ENCODE measurements at regions not wholly inside any gene's neighbourhood (a gene's known extent, or its start where the extent isn't known, plus 50 kb on each side); places are given as distances from the start of the nearest gene placed in this dataset.

- TF ChIP-seq, protein P1, sequence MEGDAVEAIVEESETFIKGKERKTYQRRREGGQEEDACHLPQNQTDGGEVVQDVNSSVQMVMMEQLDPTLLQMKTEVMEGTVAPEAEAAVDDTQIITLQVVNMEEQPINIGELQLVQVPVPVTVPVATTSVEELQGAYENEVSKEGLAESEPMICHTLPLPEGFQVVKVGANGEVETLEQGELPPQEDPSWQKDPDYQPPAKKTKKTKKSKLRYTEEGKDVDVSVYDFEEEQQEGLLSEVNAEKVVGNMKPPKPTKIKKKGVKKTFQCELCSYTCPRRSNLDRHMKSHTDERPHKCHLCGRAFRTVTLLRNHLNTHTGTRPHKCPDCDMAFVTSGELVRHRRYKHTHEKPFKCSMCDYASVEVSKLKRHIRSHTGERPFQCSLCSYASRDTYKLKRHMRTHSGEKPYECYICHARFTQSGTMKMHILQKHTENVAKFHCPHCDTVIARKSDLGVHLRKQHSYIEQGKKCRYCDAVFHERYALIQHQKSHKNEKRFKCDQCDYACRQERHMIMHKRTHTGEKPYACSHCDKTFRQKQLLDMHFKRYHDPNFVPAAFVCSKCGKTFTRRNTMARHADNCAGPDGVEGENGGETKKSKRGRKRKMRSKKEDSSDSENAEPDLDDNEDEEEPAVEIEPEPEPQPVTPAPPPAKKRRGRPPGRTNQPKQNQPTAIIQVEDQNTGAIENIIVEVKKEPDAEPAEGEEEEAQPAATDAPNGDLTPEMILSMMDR (IDR thresholded peaks at IDR 0.05 in 8 of 11, conservative IDR thresholded peaks at IDR 0.05 in 3 of 11): no peak
- TF ChIP-seq POLR2A (IDR thresholded peaks at IDR 0.05): no peak
- TF ChIP-seq POLR2AphosphoS5 (IDR thresholded peaks at IDR 0.05): no peak
Measured at GRCh38 chr10:121379013-121379412, 219.2 kb downstream of the FGFR2 start.
